ENCODE measurements at regions not wholly inside any gene's neighbourhood (a gene's known extent, or its start where the extent isn't known, plus 50 kb on each side); places are given as distances from the start of the nearest gene placed in this dataset.

DNA sequence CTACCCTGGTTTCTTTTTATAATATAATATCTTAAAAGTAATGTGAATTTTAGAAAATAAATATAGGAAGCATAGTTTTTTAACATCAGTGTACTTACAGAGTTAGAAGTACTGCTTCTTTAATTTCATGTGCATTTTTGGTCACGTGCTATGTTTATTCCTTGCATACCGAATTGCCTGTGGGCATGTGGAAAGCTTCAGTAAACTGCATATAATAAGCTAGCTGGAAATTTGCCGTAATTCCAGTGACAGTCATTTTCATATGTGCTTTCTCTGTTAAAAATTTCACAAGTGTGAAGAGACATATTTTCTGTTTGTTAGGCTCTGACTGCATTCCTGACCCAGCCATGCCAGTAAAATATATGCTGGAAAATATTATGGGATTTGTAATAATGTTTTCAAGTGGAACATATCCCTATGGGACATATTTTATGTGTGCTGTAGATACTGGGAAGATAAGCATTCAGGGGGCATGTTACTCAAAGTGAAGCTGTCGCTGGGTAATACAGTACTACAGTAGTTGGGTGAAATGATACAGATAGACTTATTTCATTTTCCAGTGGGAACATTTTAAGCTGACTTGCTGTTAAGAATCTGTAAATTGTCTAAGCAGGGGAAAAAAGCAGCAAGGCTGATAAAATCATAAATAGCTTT lies 616.7 kb downstream of the FRK start:
- no peaks in the 10 kb centered on the region for H4K20me1 ChIP-seq (replicated peaks; ENCODE audit: insufficient read depth)
- H3K79me2 ChIP-seq (replicated peaks; ENCODE audit: insufficient read depth) = no peaks in the 10 kb centered on the region
- no peaks in the 10 kb centered on the region for H3K9me2 ChIP-seq (ENCODE audit: insufficient read depth)
- H3F3A ChIP-seq (replicated peaks; ENCODE audit: low read depth) = no peaks in the 10 kb centered on the region
- H2AFZ ChIP-seq = no peak overlapping the region
- H3K4me1 Mint-ChIP-seq = peaks cover 29% of the 10 kb centered on the region
- DNase-seq (ENCODE audit: low spot score) (no peak), ATAC-seq (no peak)
- H3K36me3 ChIP-seq (ENCODE audit: insufficient read depth) = no peaks in the 10 kb centered on the region
- H3K9me3 Mint-ChIP-seq = no peaks in the 10 kb centered on the region
- no peaks in the 10 kb centered on the region; the same call in 2 of the 3 replicates for H3K36me3 Mint-ChIP-seq (ENCODE audit: low read depth)
- no peak overlapping the region for H3K27ac ChIP-seq (ENCODE audit: low read depth)
- no peak overlapping the region for H3K4me3 ChIP-seq
- H3K4me2 ChIP-seq = no peak overlapping the region
- H3K4me3 Mint-ChIP-seq = no peak overlapping the region
- no peak overlapping the region for H3K27ac Mint-ChIP-seq
- H3K27me3 Mint-ChIP-seq (ENCODE audit: insufficient read depth, low read depth, poor library complexity) = peaks cover 4% of the 10 kb centered on the region
- TF ChIP-seq ZNF462 (CRISPR knock-in tag; IDR thresholded peaks at IDR 0.05) = no peak
- H3K27me3 ChIP-seq (ENCODE audit: insufficient read depth) = no peaks in the 10 kb centered on the region
- H3K4me1 ChIP-seq (ENCODE audit: insufficient read depth) = no peaks in the 10 kb centered on the region

GRCh38 chr6:115442323-115442722 lies 618.4 kb downstream of the FRK start:
- DNase-seq (ENCODE audit: low spot score) = no peak
- H3K4me1 Mint-ChIP-seq = peaks cover 29% of the 10 kb centered on the region
- H2AFZ ChIP-seq = 0 out of 2 replicates have a peak overlapping the region, but pooled peaks have one; percentile 15

More at GRCh38 chr6:115442323-115442722, 618.4 kb downstream of the FRK start:
- no peaks in the 10 kb centered on the region for H3K27me3 ChIP-seq (ENCODE audit: insufficient read depth)
- Mint-ChIP-seq H3K27ac (no peak overlapping the region), H3K9me3 (no peaks in the 10 kb centered on the region; the same call in 2 of the 3 replicates), H3K4me3 (no peak overlapping the region), H3K36me3 (ENCODE audit: low read depth) (no peaks in the 10 kb centered on the region; the same call in 1 of the 3 replicates), H3K27me3 (ENCODE audit: insufficient read depth, low read depth, poor library complexity) (peaks cover 4% of the 10 kb centered on the region)
- no peaks in the 10 kb centered on the region for H3K4me1 ChIP-seq (ENCODE audit: insufficient read depth)
- no peaks in the 10 kb centered on the region for H3K36me3 ChIP-seq (ENCODE audit: insufficient read depth)
- no peaks in the 10 kb centered on the region for H4K20me1 ChIP-seq (replicated peaks; ENCODE audit: insufficient read depth)
- no peak for ATAC-seq
- no peak overlapping the region for H3K27ac ChIP-seq (ENCODE audit: low read depth)
- TF ChIP-seq ETS1 (IDR thresholded peaks at IDR 0.05) = no peak
- H3K9me2 ChIP-seq (ENCODE audit: insufficient read depth) = no peaks in the 10 kb centered on the region
- no peaks in the 10 kb centered on the region for H3F3A ChIP-seq (replicated peaks; ENCODE audit: low read depth)
- H3K4me3 ChIP-seq = no peak overlapping the region
- H3K79me2 ChIP-seq (replicated peaks; ENCODE audit: insufficient read depth) = no peaks in the 10 kb centered on the region
- no peak overlapping the region for H3K4me2 ChIP-seq

Measured in GM23338 (cell line).